ENCODE measurements at regions not wholly inside any gene's neighbourhood (a gene's known extent, or its start where the extent isn't known, plus 50 kb on each side); places are given as distances from the start of the nearest gene placed in this dataset.
A peak's percentile ranks its signal among the peaks of the same experiment; 100 is the strongest.

GRCh38 chr16:77668201-77668600 lies 54.1 kb upstream of the NUDT7 start:
- intact Hi-C loops (cut with DNase I) = no loop called here
- H3K27me3 ChIP-seq = no peaks in the 10 kb centered on the region
- ATAC-seq (no peak), DNase-seq (peak in 1 of 4 donors; percentile 40)
- no peak for TF ChIP-seq CTCF (IDR thresholded peaks at IDR 0.05)
- H3K27ac ChIP-seq = no peak overlapping the region
- H3K36me3 ChIP-seq = no peaks in the 10 kb centered on the region
- H3K4me1 ChIP-seq = no peaks in the 10 kb centered on the region
- H3K4me3 ChIP-seq = no peak overlapping the region
- peaks cover 0 to 5% of the 10 kb centered on the region in 2 donors for H3K9me3 ChIP-seq

GRCh38 chr16:77669057-77669456 lies 53.3 kb upstream of the NUDT7 start:
- H3K27me3 ChIP-seq = no peaks in the 10 kb centered on the region
- intact Hi-C loops (cut with DNase I) = no loop called here
- H3K9me3 ChIP-seq = no peaks in the 10 kb centered on the region
- H3K27ac ChIP-seq = no peak overlapping the region
- no peak for TF ChIP-seq CTCF (IDR thresholded peaks at IDR 0.05)
- H3K36me3 ChIP-seq = no peaks in the 10 kb centered on the region
- H3K4me1 ChIP-seq = no peaks in the 10 kb centered on the region
- DNase-seq (no peak), ATAC-seq (no peak)
- H3K4me3 ChIP-seq = no peak overlapping the region
